ENCODE measurements at regions not wholly inside any gene's neighbourhood (a gene's known extent, or its start where the extent isn't known, plus 50 kb on each side); places are given as distances from the start of the nearest gene placed in this dataset.

GRCh38 chrX:109274806-109275205 is 207.1 kb downstream of the GUCY2F start:
- TF ChIP-seq EZH2phosphoT487 (IDR thresholded peaks at IDR 0.05; ENCODE audit: insufficient read depth, low read depth) (no peak), EZH2 (IDR thresholded peaks at IDR 0.05; ENCODE audit: insufficient read depth, poor library complexity, severe bottlenecking) (no peak)

Data from GM23248 (cell line).